ENCODE measurements at regions not wholly inside any gene's neighbourhood (a gene's known extent, or its start where the extent isn't known, plus 50 kb on each side); places are given as distances from the start of the nearest gene placed in this dataset.

DNA sequence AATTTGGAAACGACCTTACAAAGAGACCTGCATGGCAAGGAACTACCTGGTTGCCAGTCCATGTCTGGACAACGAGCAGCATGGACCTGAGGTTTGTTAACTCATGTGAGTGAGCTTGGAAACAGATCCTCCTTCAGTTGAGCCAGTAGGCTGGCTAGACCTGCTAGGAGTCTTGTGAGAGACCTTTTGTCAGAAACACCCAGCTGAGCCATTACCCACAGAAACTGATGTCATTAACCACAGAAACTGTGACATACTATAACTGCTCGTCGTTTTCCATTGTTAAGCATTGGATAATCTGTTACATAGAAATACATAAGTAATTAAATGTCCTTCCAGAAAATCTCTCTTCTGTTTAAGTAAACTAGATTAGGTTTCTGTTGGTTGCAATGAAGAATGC is 211.1 kb upstream of the C21orf91 start:
- ChIA-PET CTCF (no interaction called here), POLR2A (no interaction called here)
- no peak overlapping the region for H3K4me2 ChIP-seq (ENCODE audit: insufficient read depth, low read length)
- no peak overlapping the region for H2AFZ ChIP-seq (ENCODE audit: low read depth, low read length)
- no peaks in the 10 kb centered on the region for H3K36me3 ChIP-seq (ENCODE audit: control insufficient read depth in 2 of 2, extremely low read depth in 1 of 2, insufficient read depth in 2 of 2, low read length in 2 of 2)
- H3K9me3 ChIP-seq (replicated peaks; ENCODE audit: control insufficient read depth, insufficient read depth, low read length), result no peaks in the 10 kb centered on the region
- FAIRE-seq (no peak), DNase-seq (ENCODE audit: low read depth, low spot score) (no peak)
- no peak for TF ChIP-seq POLR2A (IDR thresholded peaks at IDR 0.05; ENCODE audit: low read depth, low read length)
- TF ChIP-seq, protein P1, sequence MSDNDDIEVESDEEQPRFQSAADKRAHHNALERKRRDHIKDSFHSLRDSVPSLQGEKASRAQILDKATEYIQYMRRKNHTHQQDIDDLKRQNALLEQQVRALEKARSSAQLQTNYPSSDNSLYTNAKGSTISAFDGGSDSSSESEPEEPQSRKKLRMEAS (IDR thresholded peaks at IDR 0.05; ENCODE audit: insufficient read depth, insufficient read length), result no peak
- no peak for TF ChIP-seq POLR2AphosphoS5 (IDR thresholded peaks at IDR 0.05; ENCODE audit: insufficient read depth, low read depth, low read length)
- TF ChIP-seq, protein P2, sequence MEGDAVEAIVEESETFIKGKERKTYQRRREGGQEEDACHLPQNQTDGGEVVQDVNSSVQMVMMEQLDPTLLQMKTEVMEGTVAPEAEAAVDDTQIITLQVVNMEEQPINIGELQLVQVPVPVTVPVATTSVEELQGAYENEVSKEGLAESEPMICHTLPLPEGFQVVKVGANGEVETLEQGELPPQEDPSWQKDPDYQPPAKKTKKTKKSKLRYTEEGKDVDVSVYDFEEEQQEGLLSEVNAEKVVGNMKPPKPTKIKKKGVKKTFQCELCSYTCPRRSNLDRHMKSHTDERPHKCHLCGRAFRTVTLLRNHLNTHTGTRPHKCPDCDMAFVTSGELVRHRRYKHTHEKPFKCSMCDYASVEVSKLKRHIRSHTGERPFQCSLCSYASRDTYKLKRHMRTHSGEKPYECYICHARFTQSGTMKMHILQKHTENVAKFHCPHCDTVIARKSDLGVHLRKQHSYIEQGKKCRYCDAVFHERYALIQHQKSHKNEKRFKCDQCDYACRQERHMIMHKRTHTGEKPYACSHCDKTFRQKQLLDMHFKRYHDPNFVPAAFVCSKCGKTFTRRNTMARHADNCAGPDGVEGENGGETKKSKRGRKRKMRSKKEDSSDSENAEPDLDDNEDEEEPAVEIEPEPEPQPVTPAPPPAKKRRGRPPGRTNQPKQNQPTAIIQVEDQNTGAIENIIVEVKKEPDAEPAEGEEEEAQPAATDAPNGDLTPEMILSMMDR (IDR thresholded peaks at IDR 0.05; ENCODE audit: extremely low read depth in 1 of 2, insufficient read depth in 1 of 2, low read depth in 1 of 2, low read length in 2 of 2), result no peak
- TF ChIP-seq FOS (IDR thresholded peaks at IDR 0.05; ENCODE audit: borderline replicate concordance, insufficient read depth, low read length), result no peak
- TF ChIP-seq EZH2 (IDR thresholded peaks at IDR 0.05; ENCODE audit: borderline replicate concordance, low read depth, low read length, severe bottlenecking), result no peak
- TF ChIP-seq GATA2 (IDR thresholded peaks at IDR 0.05; ENCODE audit: insufficient read depth, insufficient read length, low read depth, low read length), result no peak
- TF ChIP-seq MYC (IDR thresholded peaks at IDR 0.05; ENCODE audit: low read depth, low read length), result no peak
- TF ChIP-seq JUN (IDR thresholded peaks at IDR 0.05; ENCODE audit: borderline replicate concordance, insufficient read depth, insufficient read length, low read depth), result no peak
- H3K9ac ChIP-seq (replicated peaks; ENCODE audit: extremely low read depth, insufficient read depth, low read length), result no peak overlapping the region
- no peak overlapping the region for H3K4me3 ChIP-seq (replicated peaks in 1 of 3; ENCODE audit: insufficient read depth in 1 of 3, low read depth in 1 of 3, low read length in 3 of 3)
- H3K4me1 ChIP-seq (ENCODE audit: control insufficient read depth, extremely low read depth, insufficient read depth, low read length), result no peaks in the 10 kb centered on the region
- dilution Hi-C loops (cut with MboI; ENCODE audit: extremely low pct_ligation_motif_present, low sequenced_read_pairs) (no loop called here), intact Hi-C loops (cut with micrococcal nuclease) (no loop called here)
- no peaks in the 10 kb centered on the region for H3K27me3 ChIP-seq (ENCODE audit: control insufficient read depth in 2 of 2, insufficient read depth in 2 of 2, low read length in 2 of 2)
- H4K20me1 ChIP-seq (replicated peaks; ENCODE audit: control insufficient read depth, extremely low read depth, insufficient read depth, low read length), result no peaks in the 10 kb centered on the region
- no peaks in the 10 kb centered on the region for H3K79me2 ChIP-seq (ENCODE audit: control insufficient read depth, insufficient read depth, low read length)
- no TSS peak for BruUV-seq (replicated peaks)
- no peak overlapping the region for H3K27ac ChIP-seq (ENCODE audit: insufficient read depth, low read depth, low read length)
- H3K9me1 ChIP-seq (replicated peaks; ENCODE audit: control insufficient read depth, extremely low read depth, insufficient read depth, low read length), result no peaks in the 10 kb centered on the region

All from endothelial cell of umbilical vein (primary cell).